IMR-90 (cell line): ENCODE measurements at regions not wholly inside any gene's neighbourhood (a gene's known extent, or its start where the extent isn't known, plus 50 kb on each side); places are given as distances from the start of the nearest gene placed in this dataset.

Source experiments
- ATAC-seq: fragments of 200-7000 bp; cut with Tn5 transposase; 2 replicates; pipeline ENCODE4 v1.9.1; 2020; ENCODE audit warnings: low read depth, mild to moderate bottlenecking, moderate library complexity
- BruUV-seq: library from RNA; stranded (reverse); fragments of 400-500 nt; replicated peaks from 2 replicates; lab custom pipeline; 2021; lab: Mats Ljungman, UMichigan
- CTCF ChIA-PET: fragments of 300-600 bp; formaldehyde crosslinking; extraction: SDS; loops from one replicate; lab custom pipeline; 2021; ENCODE audit warnings: antibody characterized with exemption; lab: Yijun Ruan, JAX
- POLR2A ChIA-PET: fragments of 300-600 bp; sonication (Branson Sonifier 250); formaldehyde crosslinking; loops from one replicate; lab custom pipeline; 2022; ENCODE audit warnings: antibody characterized with exemption; ENCODE audit not compliant: unreplicated experiment; lab: Charles Lee
- DNase-seq: peaks from one replicate; pipeline ENCODE4 v3.0.0; 2013
- H2AFZ ChIP-seq: replicated peaks from 2 replicates; pipeline ENCODE3; 2013; ENCODE audit warnings: low read length, mild to moderate bottlenecking; ENCODE audit not compliant: poor library complexity
- H2AK5ac ChIP-seq: 2 replicates; pipeline ENCODE4 v1.6.1; 2013; ENCODE audit warnings: low read depth, low read length, inconsistent platforms
- H2AK9ac ChIP-seq: replicated peaks from 2 replicates; pipeline ENCODE3; 2013; ENCODE audit warnings: mild to moderate bottlenecking, low read depth, low read length, moderate library complexity; ENCODE audit not compliant: poor library complexity
- H2BK120ac ChIP-seq: 2 replicates; pipeline ENCODE4 v1.6.1; 2013; ENCODE audit warnings: low read depth, low read length, inconsistent platforms
- H2BK15ac ChIP-seq: 3 replicates; pipeline ENCODE4 v1.6.1; 2013; ENCODE audit warnings: low read depth, low read length, inconsistent platforms
- H2BK20ac ChIP-seq: 2 replicates; pipeline ENCODE4 v1.6.1; 2013; ENCODE audit warnings: low read depth, mild to moderate bottlenecking, inconsistent platforms, low read length, moderate library complexity
- H2BK5ac ChIP-seq: 2 replicates; pipeline ENCODE4 v1.6.1; 2013; ENCODE audit warnings: mild to moderate bottlenecking, low read depth, low read length, inconsistent platforms; ENCODE audit not compliant: poor library complexity, severe bottlenecking
- H3K14ac ChIP-seq: replicated peaks from 2 replicates; pipeline ENCODE4 v1.6.1; 2013; ENCODE audit warnings: low read depth, low read length, inconsistent platforms
- H3K18ac ChIP-seq: 2 replicates; pipeline ENCODE4 v1.6.1; 2013; ENCODE audit warnings: low read depth, low read length, control low read depth
- H3K23ac ChIP-seq: 2 replicates; pipeline ENCODE4 v1.6.1; 2013; ENCODE audit warnings: low read depth, low read length, inconsistent platforms
- H3K27ac ChIP-seq: 2 replicates; pipeline ENCODE4 v1.5.1; 2013; ENCODE audit warnings: mild to moderate bottlenecking, control low read depth, low read length; ENCODE audit not compliant: insufficient read depth
- H3K27me3 ChIP-seq: 2 replicates; pipeline ENCODE4 v1.6.1; 2013; ENCODE audit warnings: low read length; ENCODE audit not compliant: control insufficient read depth, insufficient read depth
- H3K36me3 ChIP-seq: 2 replicates; pipeline ENCODE4 v1.6.1; 2013; ENCODE audit warnings: low read length, mixed read lengths; ENCODE audit not compliant: control insufficient read depth, insufficient read depth
- H3K4ac ChIP-seq: 2 replicates; pipeline ENCODE4 v1.6.1; 2013; ENCODE audit warnings: low read depth, low read length, inconsistent platforms
- H3K4me1 ChIP-seq: 2 replicates; pipeline ENCODE4 v1.6.1; 2013; ENCODE audit warnings: low read length, mixed read lengths; ENCODE audit not compliant: control insufficient read depth, insufficient read depth
- H3K4me2 ChIP-seq: 2 replicates; pipeline ENCODE4 v1.6.1; 2013; ENCODE audit warnings: low read depth, mild to moderate bottlenecking, control low read depth, low read length, moderate library complexity
- H3K4me3 ChIP-seq: 2 replicates; pipeline ENCODE4 v1.5.1; 2013; ENCODE audit warnings: low read depth, mild to moderate bottlenecking, control low read depth, low read length, moderate library complexity; ENCODE audit not compliant: insufficient read depth
- H3K56ac ChIP-seq: 2 replicates; pipeline ENCODE4 v1.6.1; 2013; ENCODE audit warnings: low read length, inconsistent platforms; ENCODE audit not compliant: insufficient read depth; ENCODE audit errors: extremely low read depth
- H3K79me1 ChIP-seq, 2 experiments: 2 replicates each; pipeline ENCODE4 v1.6.1; 2013; ENCODE audit warnings: low read length in 2 of 2, inconsistent platforms in 1 of 2, low read depth in 1 of 2
- H3K9ac ChIP-seq: 2 replicates; pipeline ENCODE4 v1.6.1; 2013; ENCODE audit warnings: low read depth, low read length, control low read depth
- H3K9me1 ChIP-seq: 2 replicates; pipeline ENCODE4 v1.6.1; 2013; ENCODE audit warnings: low read length, inconsistent platforms; ENCODE audit not compliant: insufficient read depth
- H3K9me3 ChIP-seq: 2 replicates; pipeline ENCODE4 v1.6.1; 2013; ENCODE audit warnings: low read length; ENCODE audit not compliant: control insufficient read depth, insufficient read depth
- H4K20me1 ChIP-seq: 2 replicates; pipeline ENCODE4 v1.6.1; 2013; ENCODE audit warnings: low read length, inconsistent platforms; ENCODE audit not compliant: insufficient read depth
- H4K5ac ChIP-seq: 2 replicates; pipeline ENCODE4 v1.6.1; 2013; ENCODE audit warnings: mild to moderate bottlenecking, low read depth, low read length, control low read depth
- H4K8ac ChIP-seq, 2 experiments: 2 replicates each; pipeline ENCODE4 v1.6.1; 2013; ENCODE audit warnings: low read depth in 2 of 2, low read length in 2 of 2, control low read depth in 1 of 2, inconsistent platforms in 1 of 2
- H4K91ac ChIP-seq: 2 replicates; pipeline ENCODE4 v1.6.1; 2013; ENCODE audit warnings: low read depth, low read length, inconsistent platforms; ENCODE audit not compliant: insufficient read depth
- CHD1 ChIP-seq: IDR thresholded peaks from 2 replicates; pipeline ENCODE4 v1.6.1; 2012; ENCODE audit warnings: low read depth, low read length, improper control_type of control experiment
- MAZ ChIP-seq: IDR thresholded peaks from 2 replicates; pipeline ENCODE4 v1.6.1; 2012; ENCODE audit warnings: low read depth, mild to moderate bottlenecking, low read length, improper control_type of control experiment, moderate library complexity, borderline replicate concordance
- MXI1 ChIP-seq: IDR thresholded peaks from 2 replicates; pipeline ENCODE4 v1.6.1; 2012; ENCODE audit warnings: low read depth, mild to moderate bottlenecking, low read length, moderate library complexity, borderline replicate concordance
- RFX5 ChIP-seq: IDR thresholded peaks from 2 replicates; pipeline ENCODE4 v1.8.0; 2012; ENCODE audit warnings: low read depth, mild to moderate bottlenecking, low read length, moderate library complexity
- WGBS, 2 experiments: methylation state at CpG; one replicate each; pipeline versions ENCODE4 v1.1.5 to v1.1.7; 2013; ENCODE audit warnings: missing lambda C conversion rate in 2 of 2; ENCODE audit not compliant: insufficient read length in 1 of 2; ENCODE audit errors: extremely low coverage in 2 of 2; 5-methylcytosine and 5-hydroxymethylcytosine counted together
- dilution Hi-C: fragments of 300-500 bp; cut with HindIII; formaldehyde crosslinking; loops from one replicate; pipeline ENCODE4 v1.14.3; 2018; ENCODE audit warnings: low sequenced_read_pairs; ENCODE audit not compliant: unreplicated experiment
- in situ Hi-C: fragments of 300-500 bp; cut with MboI; formaldehyde crosslinking; loops from 3 replicates; pipeline ENCODE4 v1.14.3; 2019; ENCODE audit warnings: low sequenced_read_pairs, inconsistent platforms, mixed read lengths
- intact Hi-C: fragments of 100-400 bp; cut with micrococcal nuclease; formaldehyde crosslinking; loops from 2 replicates; pipeline ENCODE4 v1.10.0; 2022
- TF ChIP-seq, protein P1 (sequence below): conservative IDR thresholded peaks from 2 replicates; pipeline ENCODE4 v1.5.1; 2012; ENCODE audit warnings: mild to moderate bottlenecking, low read depth, low read length, improper control_type of control experiment

DNA sequence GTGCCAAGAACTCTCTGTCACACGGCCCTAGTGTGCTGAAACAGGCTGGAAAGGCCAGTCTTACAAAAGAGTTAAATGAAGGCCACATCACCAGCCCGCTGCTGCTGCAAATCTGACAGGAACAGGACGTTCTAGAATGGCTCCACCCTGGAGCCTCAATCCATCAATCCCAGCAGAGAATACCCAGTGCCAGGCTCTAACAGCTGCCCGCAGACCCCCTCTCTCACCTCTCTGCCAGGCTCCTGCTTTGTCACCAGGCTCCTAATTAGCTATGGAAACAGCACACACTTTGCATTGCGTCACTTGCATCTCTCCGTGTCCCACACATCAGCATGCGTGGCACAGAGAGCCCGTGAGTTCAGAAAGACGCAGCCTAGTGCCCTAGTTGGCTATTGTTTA, 314.1 kb downstream of the FOXO1 start:
- 48% methylated on average over 5 of the region's 9 CpGs; no CpG with 5 or more reads in 1 of the 2 experiments for WGBS, 2 experiments

More for the DNA sequence above, 314.1 kb downstream of the FOXO1 start:
- Histone ChIP-seq H3K4me2 (no peak overlapping the region), H3K36me3 (no peaks in the 10 kb centered on the region), H3K27ac (no peak overlapping the region), H2AFZ (no peak overlapping the region), H2AK5ac (no peak overlapping the region), H4K20me1 (no peaks in the 10 kb centered on the region), H2BK120ac (no peak overlapping the region), H4K91ac (no peak overlapping the region), H3K23ac (no peak overlapping the region), H3K14ac (no peak overlapping the region), H3K79me1 (no peaks in the 10 kb centered on the region), H3K4me1 (no peaks in the 10 kb centered on the region), H3K9me1 (no peaks in the 10 kb centered on the region), H4K5ac (no peak overlapping the region), H3K4me3 (no peak overlapping the region), H2AK9ac (no peak overlapping the region), H3K27me3 (no peaks in the 10 kb centered on the region; the same call in 1 of the 2 replicates), H3K56ac (no peak overlapping the region), H3K18ac (no peak overlapping the region), H2BK15ac (no peak overlapping the region), H4K8ac (no peak overlapping the region), H3K9ac (no peak overlapping the region), H2BK20ac (no peak overlapping the region), H3K4ac (no peak overlapping the region), H2BK5ac (no peak overlapping the region), H3K9me3 (no peaks in the 10 kb centered on the region)
- ATAC-seq (no peak), DNase-seq (no peak)
- no peak for TF ChIP-seq MAZ
- TF ChIP-seq, protein P1, sequence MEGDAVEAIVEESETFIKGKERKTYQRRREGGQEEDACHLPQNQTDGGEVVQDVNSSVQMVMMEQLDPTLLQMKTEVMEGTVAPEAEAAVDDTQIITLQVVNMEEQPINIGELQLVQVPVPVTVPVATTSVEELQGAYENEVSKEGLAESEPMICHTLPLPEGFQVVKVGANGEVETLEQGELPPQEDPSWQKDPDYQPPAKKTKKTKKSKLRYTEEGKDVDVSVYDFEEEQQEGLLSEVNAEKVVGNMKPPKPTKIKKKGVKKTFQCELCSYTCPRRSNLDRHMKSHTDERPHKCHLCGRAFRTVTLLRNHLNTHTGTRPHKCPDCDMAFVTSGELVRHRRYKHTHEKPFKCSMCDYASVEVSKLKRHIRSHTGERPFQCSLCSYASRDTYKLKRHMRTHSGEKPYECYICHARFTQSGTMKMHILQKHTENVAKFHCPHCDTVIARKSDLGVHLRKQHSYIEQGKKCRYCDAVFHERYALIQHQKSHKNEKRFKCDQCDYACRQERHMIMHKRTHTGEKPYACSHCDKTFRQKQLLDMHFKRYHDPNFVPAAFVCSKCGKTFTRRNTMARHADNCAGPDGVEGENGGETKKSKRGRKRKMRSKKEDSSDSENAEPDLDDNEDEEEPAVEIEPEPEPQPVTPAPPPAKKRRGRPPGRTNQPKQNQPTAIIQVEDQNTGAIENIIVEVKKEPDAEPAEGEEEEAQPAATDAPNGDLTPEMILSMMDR, result no peak
- no peak for TF ChIP-seq RFX5
- no peak for TF ChIP-seq CHD1
- no peak for TF ChIP-seq MXI1
- intact Hi-C loops, result no loop called here
- in situ Hi-C loops, result no loop called here
- BruUV-seq, result no TSS peak
- POLR2A ChIA-PET, result no interaction called here
- dilution Hi-C loops, result no loop called here
- CTCF ChIA-PET, result no interaction called here
